H9 (cell line): ENCODE measurements at regions not wholly inside any gene's neighbourhood (a gene's known extent, or its start where the extent isn't known, plus 50 kb on each side); places are given as distances from the start of the nearest gene placed in this dataset.

Source experiments
- DNase-seq: peaks from one replicate; pipeline ENCODE4 v3.0.0-alpha.2; 2017
- H2AFZ ChIP-seq: one replicate; pipeline ENCODE4 v1.6.1; 2013; ENCODE audit warnings: mild to moderate bottlenecking, low read length, control low read depth, moderate library complexity
- H2AK5ac ChIP-seq: 2 replicates; pipeline ENCODE4 v1.6.1; 2013; ENCODE audit warnings: low read length, control low read depth, mixed read lengths; ENCODE audit not compliant: insufficient read length
- H2BK120ac ChIP-seq: one replicate; pipeline ENCODE4 v1.6.1; 2013; ENCODE audit warnings: low read depth, mild to moderate bottlenecking, low read length, control low read depth, inconsistent platforms; ENCODE audit not compliant: poor library complexity, severe bottlenecking
- H2BK12ac ChIP-seq: 2 replicates; pipeline ENCODE4 v1.6.1; 2013; ENCODE audit warnings: low read length, control low read depth, mixed read lengths, low read depth; ENCODE audit not compliant: insufficient read length
- H2BK15ac ChIP-seq: 2 replicates; pipeline ENCODE4 v1.6.1; 2013; ENCODE audit warnings: low read depth, low read length, control low read depth
- H2BK20ac ChIP-seq: one replicate; pipeline ENCODE4 v1.6.1; 2013; ENCODE audit warnings: low read depth, mild to moderate bottlenecking, low read length, control low read depth, inconsistent platforms; ENCODE audit not compliant: poor library complexity, severe bottlenecking
- H2BK5ac ChIP-seq: 2 replicates; pipeline ENCODE4 v1.6.1; 2013; ENCODE audit warnings: low read length, control low read depth, mixed read lengths; ENCODE audit not compliant: insufficient read length
- H3K14ac ChIP-seq: 2 replicates; pipeline ENCODE4 v1.6.1; 2013; ENCODE audit warnings: low read length, control low read depth; ENCODE audit not compliant: insufficient read depth
- H3K18ac ChIP-seq: 2 replicates; pipeline ENCODE4 v1.6.1; 2013; ENCODE audit warnings: low read depth, mild to moderate bottlenecking, mixed read lengths, low read length, control low read depth; ENCODE audit not compliant: insufficient read length
- H3K23ac ChIP-seq: 2 replicates; pipeline ENCODE4 v1.6.1; 2013; ENCODE audit warnings: low read length, control low read depth, mixed read lengths, low read depth; ENCODE audit not compliant: insufficient read length
- H3K23me2 ChIP-seq: 2 replicates; pipeline ENCODE4 v1.6.1; 2013; ENCODE audit warnings: low read depth, mild to moderate bottlenecking, mixed read lengths, low read length, control low read depth; ENCODE audit not compliant: insufficient read length, poor library complexity, severe bottlenecking
- H3K27ac ChIP-seq: 2 replicates; pipeline ENCODE4 v1.5.1; 2013; ENCODE audit warnings: low read length, control low read depth, mixed read lengths, low read depth; ENCODE audit not compliant: insufficient read length
- H3K27me3 ChIP-seq: 2 replicates; pipeline ENCODE4 v1.6.1; 2013; ENCODE audit warnings: low read length, control low read depth, inconsistent platforms; ENCODE audit not compliant: insufficient read depth
- H3K4ac ChIP-seq: 2 replicates; pipeline ENCODE4 v1.6.1; 2013; ENCODE audit warnings: low read depth, mild to moderate bottlenecking, control low read depth, inconsistent platforms, low read length, moderate library complexity
- H3K4me1 ChIP-seq: 2 replicates; pipeline ENCODE4 v1.6.1; 2013; ENCODE audit warnings: low read length, control low read depth, inconsistent platforms; ENCODE audit not compliant: insufficient read depth
- H3K4me2 ChIP-seq: 2 replicates; pipeline ENCODE4 v1.6.1; 2013; ENCODE audit warnings: low read length, control low read depth, mixed read lengths; ENCODE audit not compliant: insufficient read length, insufficient read depth
- H3K56ac ChIP-seq: 2 replicates; pipeline ENCODE4 v1.6.1; 2013; ENCODE audit warnings: low read depth, mild to moderate bottlenecking, mixed read lengths, low read length, control low read depth; ENCODE audit not compliant: insufficient read length
- H3K79me1 ChIP-seq: 2 replicates; pipeline ENCODE4 v1.6.1; 2013; ENCODE audit warnings: low read depth, mild to moderate bottlenecking, moderate library complexity, low read length, control low read depth, inconsistent platforms; ENCODE audit not compliant: insufficient read depth, poor library complexity, severe bottlenecking
- H3K79me2 ChIP-seq: 2 replicates; pipeline ENCODE4 v1.6.1; 2013; ENCODE audit warnings: low read length, control low read depth, inconsistent platforms; ENCODE audit not compliant: insufficient read depth
- H3K9ac ChIP-seq: 2 replicates; pipeline ENCODE4 v1.6.1; 2013; ENCODE audit warnings: low read length, control low read depth, mixed read lengths; ENCODE audit not compliant: insufficient read length; ENCODE audit errors: extremely low read depth
- H3K9me3 ChIP-seq: one replicate; pipeline ENCODE4 v1.6.1; 2013; ENCODE audit warnings: low read depth, low read length, inconsistent platforms; ENCODE audit not compliant: control insufficient read depth
- H3T11ph ChIP-seq: one replicate; pipeline ENCODE4 v1.6.1; 2013; ENCODE audit warnings: mild to moderate bottlenecking, low read length, control low read depth, inconsistent platforms
- H4K20me1 ChIP-seq: one replicate; pipeline ENCODE4 v1.6.1; 2013; ENCODE audit not compliant: control insufficient read depth, insufficient read length, insufficient read depth
- H4K5ac ChIP-seq: 2 replicates; pipeline ENCODE4 v1.6.1; 2013; ENCODE audit warnings: low read depth, mild to moderate bottlenecking, mixed read lengths, low read length, control low read depth; ENCODE audit not compliant: insufficient read length
- H4K8ac ChIP-seq: replicated peaks from 2 replicates; pipeline ENCODE4 v1.6.1; 2013; ENCODE audit warnings: low read length, control low read depth, mixed read lengths, low read depth; ENCODE audit not compliant: insufficient read length
- H4K91ac ChIP-seq: 2 replicates; pipeline ENCODE4 v1.6.1; 2013; ENCODE audit warnings: low read depth, mild to moderate bottlenecking, moderate library complexity, mixed read lengths, low read length, control low read depth; ENCODE audit not compliant: insufficient read length
- H3K27ac Mint-ChIP-seq, 3 experiments: 2 replicates in 2 of 3; 3 replicates in 1 of 3; pipeline ENCODE4 v1.8.0; 2020 to 2021; ENCODE audit warnings: mixed read lengths in 3 of 3, mild to moderate bottlenecking in 1 of 3, moderate library complexity in 1 of 3
- H3K27me3 Mint-ChIP-seq: 2 replicates; pipeline ENCODE4 v1.8.0; 2021; ENCODE audit warnings: low read depth, mild to moderate bottlenecking, moderate library complexity, mixed read lengths
- H3K36me3 Mint-ChIP-seq, 3 experiments: 2 replicates in 2 of 3; 3 replicates in 1 of 3; pipeline ENCODE4 v1.8.0; 2020 to 2021; ENCODE audit warnings: low read depth in 3 of 3, mixed read lengths in 3 of 3; ENCODE audit not compliant: insufficient read depth in 1 of 3
- H3K4me1 Mint-ChIP-seq, 2 experiments: 2 replicates each; pipeline ENCODE4 v1.8.0; 2020; ENCODE audit warnings: mixed read lengths in 2 of 2
- H3K4me3 Mint-ChIP-seq, 2 experiments: 2 replicates in 1 of 2; 3 replicates in 1 of 2; pipeline ENCODE4 v1.8.0; 2020 to 2021; ENCODE audit warnings: mild to moderate bottlenecking in 2 of 2, mixed read lengths in 2 of 2, moderate library complexity in 1 of 2
- H3K9me3 Mint-ChIP-seq, 2 experiments: 2 replicates in 1 of 2; 3 replicates in 1 of 2; pipeline ENCODE4 v1.8.0; 2020; ENCODE audit warnings: mild to moderate bottlenecking in 2 of 2, mixed read lengths in 2 of 2, moderate library complexity in 1 of 2
- CTCF ChIP-seq: fragments of 200-600 bp; sonication (generic); conservative IDR thresholded peaks from 3 replicates; pipeline ENCODE4 v1.8.0; 2021; ENCODE audit warnings: antibody characterized with exemption, mild to moderate bottlenecking
- WGBS: extraction: QIAGEN DNeasy Blood & Tissue Kit; methylation state at CpG from one replicate; pipeline ENCODE4 v1.1.7; 2013; ENCODE audit warnings: missing lambda C conversion rate, low lambda C conversion rate, mixed read lengths; ENCODE audit not compliant: insufficient read length; ENCODE audit errors: extremely low coverage; 5-methylcytosine and 5-hydroxymethylcytosine counted together

- no peak overlapping the region for H2BK12ac ChIP-seq
- H3K79me2 ChIP-seq: no peaks in the 10 kb centered on the region
- H3K36me3 Mint-ChIP-seq: no peaks in the 10 kb centered on the region
- H3K9me3 Mint-ChIP-seq: no peaks in the 10 kb centered on the region
- H2AK5ac ChIP-seq: no peak overlapping the region
- no peak overlapping the region for H2BK120ac ChIP-seq
- H2BK15ac ChIP-seq: no peak overlapping the region
- no peaks in the 10 kb centered on the region for H3K79me1 ChIP-seq
- H2AFZ ChIP-seq: no peak overlapping the region
- no peak overlapping the region for H3K56ac ChIP-seq
- H3K4me1 Mint-ChIP-seq: no peaks in the 10 kb centered on the region
- no peak overlapping the region for H3K4me2 ChIP-seq
- H4K5ac ChIP-seq: no peak overlapping the region
- no peaks in the 10 kb centered on the region for H3K27me3 ChIP-seq
- WGBS: no CpG with 5 or more reads among the region's 8 CpGs
- no peak for TF ChIP-seq CTCF
- H3K9ac ChIP-seq: no peak overlapping the region
- H3K23ac ChIP-seq: no peak overlapping the region
- H2BK20ac ChIP-seq: no peak overlapping the region
- H3K27ac Mint-ChIP-seq: no peak overlapping the region; a peak in 1 of 7 replicates
- no peaks in the 10 kb centered on the region for H3K27me3 Mint-ChIP-seq
- no peak overlapping the region for H3K4me3 Mint-ChIP-seq
- no peak overlapping the region for H3K18ac ChIP-seq
- no peaks in the 10 kb centered on the region for H3K4me1 ChIP-seq
- H2BK5ac ChIP-seq: no peak overlapping the region
- H3T11ph ChIP-seq: no peak overlapping the region
- no peaks in the 10 kb centered on the region for H3K23me2 ChIP-seq
- H3K9me3 ChIP-seq: no peaks in the 10 kb centered on the region
- no peak overlapping the region for H3K4ac ChIP-seq
- no peak overlapping the region for H3K27ac ChIP-seq
- no peak overlapping the region for H4K91ac ChIP-seq
- no peak for DNase-seq
- H4K20me1 ChIP-seq: no peaks in the 10 kb centered on the region
- H4K8ac ChIP-seq: no peak overlapping the region
- H3K14ac ChIP-seq: no peak overlapping the region
Measured at GRCh38 chr3:102059145-102059943, 210.0 kb downstream of the NFKBIZ start.
